ENCODE measurements at regions not wholly inside any gene's neighbourhood (a gene's known extent, or its start where the extent isn't known, plus 50 kb on each side); places are given as distances from the start of the nearest gene placed in this dataset.

- TF ChIP-seq, protein P1, sequence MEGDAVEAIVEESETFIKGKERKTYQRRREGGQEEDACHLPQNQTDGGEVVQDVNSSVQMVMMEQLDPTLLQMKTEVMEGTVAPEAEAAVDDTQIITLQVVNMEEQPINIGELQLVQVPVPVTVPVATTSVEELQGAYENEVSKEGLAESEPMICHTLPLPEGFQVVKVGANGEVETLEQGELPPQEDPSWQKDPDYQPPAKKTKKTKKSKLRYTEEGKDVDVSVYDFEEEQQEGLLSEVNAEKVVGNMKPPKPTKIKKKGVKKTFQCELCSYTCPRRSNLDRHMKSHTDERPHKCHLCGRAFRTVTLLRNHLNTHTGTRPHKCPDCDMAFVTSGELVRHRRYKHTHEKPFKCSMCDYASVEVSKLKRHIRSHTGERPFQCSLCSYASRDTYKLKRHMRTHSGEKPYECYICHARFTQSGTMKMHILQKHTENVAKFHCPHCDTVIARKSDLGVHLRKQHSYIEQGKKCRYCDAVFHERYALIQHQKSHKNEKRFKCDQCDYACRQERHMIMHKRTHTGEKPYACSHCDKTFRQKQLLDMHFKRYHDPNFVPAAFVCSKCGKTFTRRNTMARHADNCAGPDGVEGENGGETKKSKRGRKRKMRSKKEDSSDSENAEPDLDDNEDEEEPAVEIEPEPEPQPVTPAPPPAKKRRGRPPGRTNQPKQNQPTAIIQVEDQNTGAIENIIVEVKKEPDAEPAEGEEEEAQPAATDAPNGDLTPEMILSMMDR (IDR thresholded peaks at IDR 0.05): no peak
- TF ChIP-seq POLR2A (IDR thresholded peaks at IDR 0.05): no peak
Measured at GRCh38 chr18:55144193-55144930, 185.1 kb upstream of the CCDC68 start.

Measured in body of pancreas (tissue), 4 donors.